ENCODE measurements at regions not wholly inside any gene's neighbourhood (a gene's known extent, or its start where the extent isn't known, plus 50 kb on each side); places are given as distances from the start of the nearest gene placed in this dataset.

DNA sequence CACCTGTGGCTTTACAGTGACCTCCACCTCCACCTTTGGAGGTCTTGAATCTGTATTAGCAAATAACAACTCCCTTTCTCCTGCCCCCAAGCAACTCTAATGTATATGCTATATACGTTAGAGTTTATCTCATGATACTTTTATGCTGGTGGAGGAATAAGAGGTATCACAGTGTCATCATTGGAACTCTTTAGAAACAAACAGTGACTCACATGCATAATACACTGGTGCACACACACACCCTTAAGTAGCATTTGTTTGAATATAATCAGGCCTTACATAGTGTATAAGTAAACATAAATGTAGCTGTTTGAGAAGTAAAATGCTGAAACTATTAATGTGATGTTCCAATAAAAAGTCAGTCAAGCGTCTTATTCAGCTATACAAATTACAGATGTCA, 280.2 kb upstream of the C2CD4B start:
- TF ChIP-seq, protein P1, sequence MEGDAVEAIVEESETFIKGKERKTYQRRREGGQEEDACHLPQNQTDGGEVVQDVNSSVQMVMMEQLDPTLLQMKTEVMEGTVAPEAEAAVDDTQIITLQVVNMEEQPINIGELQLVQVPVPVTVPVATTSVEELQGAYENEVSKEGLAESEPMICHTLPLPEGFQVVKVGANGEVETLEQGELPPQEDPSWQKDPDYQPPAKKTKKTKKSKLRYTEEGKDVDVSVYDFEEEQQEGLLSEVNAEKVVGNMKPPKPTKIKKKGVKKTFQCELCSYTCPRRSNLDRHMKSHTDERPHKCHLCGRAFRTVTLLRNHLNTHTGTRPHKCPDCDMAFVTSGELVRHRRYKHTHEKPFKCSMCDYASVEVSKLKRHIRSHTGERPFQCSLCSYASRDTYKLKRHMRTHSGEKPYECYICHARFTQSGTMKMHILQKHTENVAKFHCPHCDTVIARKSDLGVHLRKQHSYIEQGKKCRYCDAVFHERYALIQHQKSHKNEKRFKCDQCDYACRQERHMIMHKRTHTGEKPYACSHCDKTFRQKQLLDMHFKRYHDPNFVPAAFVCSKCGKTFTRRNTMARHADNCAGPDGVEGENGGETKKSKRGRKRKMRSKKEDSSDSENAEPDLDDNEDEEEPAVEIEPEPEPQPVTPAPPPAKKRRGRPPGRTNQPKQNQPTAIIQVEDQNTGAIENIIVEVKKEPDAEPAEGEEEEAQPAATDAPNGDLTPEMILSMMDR (conservative IDR thresholded peaks at IDR 0.05) = no peak
- no peak for TF ChIP-seq ZFX (IDR thresholded peaks at IDR 0.05)
- H3K27ac ChIP-seq = no peak overlapping the region

- H3K27ac ChIP-seq = no peak overlapping the region
- no peak for TF ChIP-seq ZFX (IDR thresholded peaks at IDR 0.05)
- TF ChIP-seq, protein P1 (conservative IDR thresholded peaks at IDR 0.05) = no peak
These were observed 281.9 kb upstream of the C2CD4B start for GRCh38 chr15:62446984-62447383.

GRCh38 chr15:62447742-62448141, 282.7 kb upstream of the C2CD4B start:
- H3K27ac ChIP-seq = no peak overlapping the region
- TF ChIP-seq, protein P1 (conservative IDR thresholded peaks at IDR 0.05) = no peak
- no peak for TF ChIP-seq ZFX (IDR thresholded peaks at IDR 0.05)

GRCh38 chr15:62449638-62450037, 284.6 kb upstream of the C2CD4B start:
- TF ChIP-seq ZFX (IDR thresholded peaks at IDR 0.05) = no peak
- TF ChIP-seq, protein P1 (conservative IDR thresholded peaks at IDR 0.05) = no peak
- H3K27ac ChIP-seq = no peak overlapping the region

DNA sequence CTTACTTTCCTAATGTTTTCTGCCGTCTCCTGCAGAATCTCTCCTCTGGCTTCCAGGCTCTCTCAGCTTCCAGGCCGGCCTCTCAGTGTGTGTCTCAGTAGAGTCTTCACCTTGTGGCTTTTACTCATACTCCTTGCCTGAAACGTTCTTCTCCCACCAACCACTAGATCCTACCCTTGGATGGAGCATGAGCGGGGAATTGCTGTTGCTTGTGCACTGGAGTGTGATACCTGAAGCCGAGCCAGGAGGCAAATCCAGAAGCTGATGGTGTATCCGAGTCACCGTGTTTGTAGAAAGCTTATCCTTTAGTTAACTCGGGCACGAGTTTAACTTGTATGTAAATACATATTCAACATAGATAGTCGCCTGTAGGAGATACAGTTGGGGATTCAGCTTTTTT, 285.0 kb upstream of the C2CD4B start:
- H3K27ac ChIP-seq = no peak overlapping the region
- TF ChIP-seq, protein P1 (conservative IDR thresholded peaks at IDR 0.05) = no peak
- TF ChIP-seq ZFX (IDR thresholded peaks at IDR 0.05) = no peak

DNA sequence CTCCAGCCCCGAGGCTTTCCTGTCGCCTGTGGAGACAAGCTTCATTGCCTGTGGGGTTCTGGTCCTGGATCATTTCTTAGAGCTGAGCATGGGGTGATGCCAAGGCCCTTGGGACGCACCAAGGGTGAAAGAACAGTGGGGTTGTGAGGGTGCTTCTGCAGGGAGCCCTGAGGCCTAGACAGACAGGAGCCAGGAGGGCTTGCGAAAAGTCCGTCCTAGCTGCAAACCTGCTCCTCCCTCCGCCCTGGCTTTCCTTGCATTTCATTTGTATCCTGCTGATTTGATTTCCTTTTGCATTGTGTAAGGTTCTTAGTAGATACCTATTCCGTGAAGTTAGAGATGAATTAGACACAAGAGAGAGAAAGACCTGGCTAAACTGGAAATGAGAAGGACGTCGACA, 286.9 kb upstream of the C2CD4B start:
- H3K27ac ChIP-seq = no peak overlapping the region
- TF ChIP-seq ZFX (IDR thresholded peaks at IDR 0.05) = no peak
- TF ChIP-seq, protein P1 (conservative IDR thresholded peaks at IDR 0.05) = no peak

DNA sequence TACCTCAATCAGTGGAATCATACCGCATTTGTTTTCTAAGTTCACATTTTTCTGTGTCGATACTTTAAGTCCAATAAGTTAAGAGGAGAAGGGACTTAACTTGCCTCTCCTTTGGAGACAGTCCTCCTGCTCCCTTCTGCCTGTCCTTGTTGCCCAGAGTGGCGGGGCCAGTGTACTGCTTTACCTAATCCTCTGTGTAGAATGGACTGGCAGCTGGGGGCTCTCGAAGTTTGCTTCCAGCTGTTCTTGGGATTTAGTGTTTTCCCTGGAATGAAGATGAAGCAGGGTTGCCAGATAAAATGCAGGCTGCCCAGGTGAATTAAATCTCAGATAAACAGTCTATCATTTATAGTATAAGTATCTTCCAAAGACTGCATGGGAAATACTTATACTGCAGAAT, 287.6 kb upstream of the C2CD4B start:
- H3K27ac ChIP-seq = no peak overlapping the region
- TF ChIP-seq, protein P1 (conservative IDR thresholded peaks at IDR 0.05) = no peak
- TF ChIP-seq ZFX (IDR thresholded peaks at IDR 0.05) = no peak
